Stimulated activated CD4-positive, alpha-beta T cell treated with anti-CD3 and anti-CD28 coated beads, Interleukin-4, amount 100 ng/mL, for 48 hours (primary cell): ENCODE measurements at regions not wholly inside any gene's neighbourhood (a gene's known extent, or its start where the extent isn't known, plus 50 kb on each side); places are given as distances from the start of the nearest gene placed in this dataset.

Experiments used
- DNase-seq, 2 donors: peaks; one replicate each; pipeline ENCODE4 v3.0.0-alpha.2; 2020; ENCODE audit warnings: low read depth in 2 of 2

DNA sequence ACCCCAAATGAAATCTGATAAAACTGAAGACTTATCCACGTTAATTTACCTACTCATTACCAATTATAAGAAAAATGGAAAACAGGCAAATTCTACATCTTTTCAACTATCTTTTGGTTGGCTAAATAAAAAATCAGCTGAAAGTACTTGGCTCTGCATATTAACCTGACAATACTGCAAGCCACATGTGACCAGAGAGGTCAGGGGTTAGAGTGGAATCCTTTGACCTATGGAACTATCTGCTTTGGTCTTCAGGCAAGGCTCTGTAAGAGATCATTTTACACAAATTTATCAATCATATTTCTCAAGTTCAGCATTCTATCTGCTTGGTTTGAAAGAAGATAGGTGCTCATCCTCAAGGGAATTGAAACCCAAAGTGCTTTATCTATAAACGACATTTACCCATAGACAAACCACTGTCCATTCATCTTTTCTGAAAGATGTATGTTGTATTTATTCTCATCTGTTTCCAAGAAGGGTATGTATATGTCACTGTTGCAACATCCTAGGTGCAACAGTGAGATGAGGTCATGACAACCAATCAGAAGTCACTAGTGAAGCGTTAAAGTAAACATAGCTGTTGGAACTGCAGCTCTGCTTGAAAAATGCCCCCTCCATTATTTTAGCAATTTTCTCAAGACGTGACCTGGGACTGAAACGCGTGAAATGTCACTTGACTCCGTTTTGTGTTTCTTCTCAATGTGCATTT lies 144.9 kb upstream of the POU5F2 start:
- DNase-seq: no peak

DNA sequence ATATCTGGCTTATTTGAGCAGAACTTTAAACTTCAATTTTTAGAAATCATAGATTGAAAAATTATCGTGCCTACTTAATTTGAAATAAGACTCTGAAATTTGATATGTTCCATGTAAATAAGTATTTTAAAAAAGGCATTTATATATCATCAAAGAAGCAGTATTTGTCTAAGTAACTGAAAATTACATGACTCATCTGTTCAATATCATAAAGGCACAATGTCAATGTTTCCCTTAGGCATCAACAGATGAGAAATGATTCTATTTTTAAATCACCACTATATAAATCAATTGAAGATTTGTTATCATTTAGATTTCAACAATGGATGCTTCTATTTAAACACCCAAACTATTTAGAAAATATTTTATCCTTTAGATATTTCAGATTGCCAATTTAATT lies 142.9 kb upstream of the POU5F2 start:
- no peak for DNase-seq

DNA sequence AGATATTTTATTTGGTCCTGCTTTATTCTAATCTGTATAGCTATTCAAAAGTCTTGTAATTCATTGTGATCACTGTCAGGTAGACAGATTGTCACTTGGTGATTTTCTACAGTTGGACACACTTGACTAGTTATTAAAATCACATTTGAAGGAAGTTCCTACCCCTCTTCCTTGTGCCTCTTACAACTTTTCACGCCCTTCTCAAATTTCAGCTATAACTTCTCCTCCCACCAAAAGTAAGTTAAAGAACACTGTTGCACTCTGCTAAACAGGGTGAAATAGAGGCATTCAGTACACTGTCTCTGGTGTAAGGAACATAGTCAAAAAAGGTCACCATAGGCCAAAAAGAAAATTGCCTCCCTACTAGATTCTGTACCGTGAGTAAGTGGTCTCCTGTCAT lies 142.1 kb upstream of the POU5F2 start:
- DNase-seq: no peak

DNA sequence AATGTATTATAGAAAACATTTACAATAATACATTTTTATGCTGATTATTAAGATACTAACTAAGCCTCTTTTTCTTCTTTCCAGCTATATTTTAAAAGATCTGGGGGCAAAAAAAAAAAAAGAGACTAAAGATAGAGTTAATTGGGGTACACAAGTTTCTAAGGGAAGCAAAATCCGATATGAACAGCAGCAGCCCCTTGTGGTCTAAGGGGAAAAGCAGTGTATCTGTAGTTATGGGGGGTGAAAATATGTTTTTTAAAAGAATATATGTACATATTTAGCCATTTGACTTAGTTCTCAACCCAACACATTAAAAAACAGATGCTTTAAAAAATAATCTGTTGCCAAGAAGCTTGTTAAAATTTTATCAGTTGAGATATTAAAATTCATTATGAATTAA lies 134.3 kb upstream of the POU5F2 start:
- no peak for DNase-seq

DNA sequence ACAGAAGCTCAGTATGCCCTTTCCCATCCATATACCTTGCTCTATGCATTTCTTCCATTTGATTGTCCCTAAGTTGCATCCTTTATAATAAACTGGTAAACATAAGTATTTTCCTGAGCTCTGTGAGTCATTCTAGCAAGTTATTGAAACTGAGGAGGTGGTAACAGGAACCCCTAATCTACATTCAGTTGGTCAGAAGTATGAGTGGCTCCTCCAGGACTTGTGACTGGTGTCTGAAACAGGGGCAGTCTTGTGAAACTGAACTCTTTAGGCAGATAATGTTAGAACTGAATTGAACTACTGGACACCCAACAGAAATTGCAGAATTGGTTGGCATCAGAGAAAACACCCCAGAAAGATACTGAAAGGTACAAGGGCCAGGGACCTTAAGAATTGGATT lies 133.1 kb upstream of the POU5F2 start:
- no peak for DNase-seq

DNA sequence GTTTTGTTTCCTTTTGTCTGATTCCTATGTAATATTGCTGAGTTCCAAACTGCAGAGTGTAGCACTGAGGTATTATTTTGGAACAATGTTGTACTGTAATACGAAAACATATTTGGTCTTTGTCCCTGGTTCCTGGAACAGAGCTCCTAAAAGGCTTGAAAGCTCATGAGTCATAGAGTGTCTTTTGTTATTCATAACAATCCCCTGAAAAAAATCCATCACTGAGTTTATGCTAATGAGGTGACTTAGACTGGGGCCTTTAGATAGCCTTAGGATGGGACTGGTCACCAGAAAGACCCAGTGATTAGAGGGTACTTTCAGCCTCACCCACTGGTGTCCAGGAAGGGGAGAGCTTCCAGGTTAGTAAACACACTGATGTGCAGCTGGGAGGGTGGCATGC lies 132.7 kb upstream of the POU5F2 start:
- no peak for DNase-seq

DNA sequence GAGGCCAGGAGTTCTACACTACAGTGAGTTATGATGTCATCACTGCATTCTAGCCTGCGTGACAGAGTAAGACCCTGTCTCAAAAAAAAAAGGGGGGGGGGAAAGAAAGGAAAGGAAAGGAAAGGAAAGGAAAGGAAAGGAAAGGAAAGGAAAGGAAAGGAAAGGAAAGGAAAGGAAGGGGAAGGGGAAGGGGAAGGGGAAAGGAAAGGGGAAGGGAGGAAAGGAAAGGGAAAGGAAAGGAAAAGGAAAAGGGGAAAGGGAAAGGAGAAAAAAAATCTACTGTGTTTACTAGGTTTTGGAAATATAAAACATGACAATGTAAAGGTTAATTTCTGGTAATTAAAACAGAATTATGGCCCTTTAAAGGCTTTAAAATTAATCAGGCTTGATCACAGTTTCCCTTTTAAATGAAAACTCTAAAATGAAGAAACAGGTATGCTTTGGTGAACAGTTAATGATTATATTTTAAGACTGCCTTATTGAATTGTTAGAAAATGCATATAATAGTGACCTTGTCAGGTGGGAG lies 131.9 kb upstream of the POU5F2 start:
- DNase-seq: no peak

DNA sequence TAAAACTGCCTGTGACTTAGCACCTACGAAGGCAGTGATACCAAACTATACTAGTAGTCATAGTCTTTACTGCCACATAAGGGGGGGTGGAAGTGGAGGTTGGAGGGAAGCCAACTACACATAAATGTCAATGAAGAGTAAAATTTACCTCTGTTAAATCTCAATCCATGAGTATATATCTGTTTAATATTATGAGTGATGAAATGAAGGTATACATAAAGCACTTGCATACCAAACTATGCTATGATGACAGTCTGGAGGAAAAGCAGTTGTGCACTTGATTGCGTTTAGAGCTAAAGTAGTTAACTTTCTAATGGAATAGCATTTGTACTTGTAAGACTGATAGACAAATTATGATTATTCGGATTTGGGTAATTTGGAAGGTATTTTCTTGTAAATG lies 129.2 kb upstream of the POU5F2 start:
- no peak for DNase-seq

DNA sequence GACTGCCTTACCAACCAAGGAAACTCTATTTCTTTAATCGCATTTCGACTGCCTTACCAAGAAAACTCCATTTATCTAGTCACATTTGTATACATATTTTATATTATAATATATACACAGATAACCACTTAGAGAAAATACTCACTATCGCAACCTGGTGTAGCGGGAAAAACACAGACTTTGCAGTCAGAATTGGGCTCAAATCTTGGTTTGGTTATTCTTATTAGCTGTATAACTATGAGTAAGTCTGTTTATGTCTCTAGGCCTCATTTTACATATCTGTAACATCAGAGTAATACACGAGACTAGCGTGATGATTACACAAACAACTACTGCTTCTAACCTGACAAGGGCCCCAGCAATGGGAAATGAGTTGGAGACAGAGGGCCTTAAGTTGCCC lies 127.5 kb upstream of the POU5F2 start:
- no peak for DNase-seq

DNA sequence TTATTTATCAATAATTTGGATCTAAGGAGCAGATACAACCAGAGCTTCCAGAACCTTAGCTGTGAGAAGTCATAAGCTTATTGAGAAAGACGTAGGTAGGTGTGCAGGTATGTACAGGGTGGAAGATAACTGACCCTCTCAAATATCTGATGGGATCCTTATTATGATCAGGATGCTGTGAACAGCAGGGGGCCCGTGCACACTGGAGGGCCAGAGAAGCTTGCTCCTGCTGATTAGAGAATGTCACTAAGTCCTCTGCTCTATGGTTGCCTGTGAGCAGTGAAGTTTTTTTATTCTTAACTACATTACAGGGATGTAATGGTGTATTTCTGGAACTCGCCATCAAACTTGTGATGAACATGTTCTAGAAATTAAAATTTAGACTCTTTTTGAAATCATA lies 108.9 kb upstream of the POU5F2 start:
- DNase-seq: no peak

DNA sequence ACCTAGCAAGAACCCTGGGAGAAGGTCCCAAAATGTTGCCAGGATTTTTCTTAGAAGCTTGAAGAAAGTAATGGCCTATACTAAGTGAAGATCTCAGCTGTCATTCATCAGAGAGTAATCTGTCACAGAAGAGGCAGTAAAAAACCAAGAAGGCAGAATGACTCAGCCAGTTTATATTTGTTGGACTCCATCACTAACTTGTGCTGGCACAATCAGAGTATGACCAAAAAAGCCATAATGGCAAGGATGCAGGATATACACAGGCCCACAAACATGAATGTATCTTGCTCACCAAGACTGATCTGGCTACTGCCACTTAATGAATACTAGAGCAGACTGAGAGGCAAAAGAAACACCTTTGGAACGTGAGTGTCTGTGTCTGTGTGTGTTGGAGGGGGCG lies 104.0 kb upstream of the POU5F2 start:
- DNase-seq: no peak

DNA sequence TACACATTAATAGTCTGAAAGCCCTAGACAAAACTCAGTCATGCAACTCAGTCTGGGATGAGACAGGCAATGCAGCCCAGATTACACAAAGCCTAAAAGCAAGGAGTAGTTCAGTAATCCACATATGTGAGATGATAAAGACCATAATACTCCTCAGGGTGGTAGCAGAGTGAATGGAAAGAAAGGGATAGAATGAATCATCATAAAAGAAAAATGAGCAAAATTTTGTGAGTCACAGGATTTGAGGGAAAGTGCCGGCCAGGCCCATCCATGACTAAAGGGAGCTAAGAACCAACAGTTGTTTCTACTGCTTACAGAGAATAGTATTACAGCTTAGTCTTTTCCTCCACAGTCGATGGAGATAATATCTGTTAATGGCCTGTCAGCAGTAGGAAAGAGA lies 90.0 kb upstream of the POU5F2 start:
- no peak for DNase-seq

DNA sequence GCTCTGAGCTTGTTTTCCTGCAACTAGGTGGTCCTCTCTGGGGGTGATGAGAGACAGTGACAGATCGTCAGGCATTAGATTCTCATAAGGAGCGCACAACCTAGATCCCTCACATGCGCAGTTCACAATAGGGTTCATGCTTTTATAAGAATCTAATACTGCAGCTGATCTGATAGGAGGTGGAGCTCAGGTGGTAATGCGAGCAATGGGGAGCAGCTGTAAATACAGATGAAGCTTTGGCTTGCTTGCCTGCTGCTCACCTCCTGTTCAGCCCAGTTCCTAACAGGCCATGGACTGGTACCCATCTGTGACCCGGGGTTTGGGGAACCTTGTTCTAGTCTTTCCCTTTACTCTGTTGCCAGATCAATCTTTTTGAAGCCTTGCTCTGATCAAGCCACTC lies 89.5 kb upstream of the POU5F2 start:
- DNase-seq: no peak

DNA sequence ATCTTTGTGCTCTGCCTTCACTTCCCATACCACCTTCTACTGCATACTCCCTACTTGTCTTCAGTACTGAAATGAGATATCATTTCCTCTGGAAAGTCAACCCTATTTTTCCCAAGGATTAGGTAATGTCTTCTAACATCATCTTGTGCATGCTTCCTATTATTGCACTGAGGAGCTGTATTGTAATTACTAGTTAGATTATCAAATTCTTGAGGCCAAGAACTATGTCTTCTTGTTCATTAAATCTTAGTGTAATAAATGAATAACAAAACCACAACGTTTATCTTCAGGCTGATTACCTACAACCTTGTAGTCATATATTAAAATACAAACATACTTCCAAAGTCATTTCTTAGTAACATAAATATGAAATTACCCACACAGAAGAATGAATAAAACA lies 87.9 kb upstream of the POU5F2 start:
- no peak for DNase-seq

DNA sequence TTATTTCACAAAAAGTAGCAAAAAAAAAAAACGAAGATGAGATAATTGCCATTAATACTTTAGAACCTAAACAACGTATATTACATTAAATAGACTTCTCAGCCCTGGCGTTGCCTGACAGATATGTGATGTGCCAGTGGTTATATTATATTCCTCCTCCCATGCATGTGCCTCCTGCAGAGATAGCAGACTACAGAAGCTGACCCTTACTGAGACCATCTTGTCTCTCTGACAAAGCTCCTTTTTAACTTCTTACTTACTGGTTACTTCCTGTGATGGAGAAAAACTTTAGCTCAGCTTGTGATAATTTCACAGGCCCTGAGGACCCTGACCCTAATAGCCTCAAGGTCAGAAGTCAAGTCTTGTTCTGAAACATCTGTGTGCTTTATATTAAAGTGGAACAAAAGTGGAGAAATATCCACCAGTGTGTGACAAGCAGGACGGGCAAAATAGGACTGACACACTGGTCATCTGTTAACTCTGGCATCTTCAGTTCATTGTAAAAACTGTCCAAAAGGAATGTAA lies 80.6 kb upstream of the POU5F2 start:
- no peak for DNase-seq

DNA sequence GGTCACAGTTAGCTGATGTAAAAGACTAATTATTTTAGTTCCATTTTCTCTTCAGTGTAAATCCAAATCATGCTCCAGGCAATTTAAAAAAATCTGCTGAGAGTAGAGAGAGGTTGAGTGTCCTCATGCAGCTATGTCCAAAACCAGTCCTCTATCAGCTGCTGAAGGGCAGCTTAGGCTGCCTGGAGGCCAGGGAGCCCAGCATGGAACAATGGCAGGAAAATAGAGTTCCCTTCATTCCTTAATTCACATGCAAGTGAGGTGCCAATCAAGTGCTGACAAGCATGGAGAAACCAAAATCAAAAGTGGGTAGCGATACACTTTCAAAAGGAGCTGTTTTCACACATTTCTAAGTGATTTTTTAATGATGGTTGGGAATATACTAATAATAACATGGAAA lies 78.3 kb upstream of the POU5F2 start:
- DNase-seq: no peak

DNA sequence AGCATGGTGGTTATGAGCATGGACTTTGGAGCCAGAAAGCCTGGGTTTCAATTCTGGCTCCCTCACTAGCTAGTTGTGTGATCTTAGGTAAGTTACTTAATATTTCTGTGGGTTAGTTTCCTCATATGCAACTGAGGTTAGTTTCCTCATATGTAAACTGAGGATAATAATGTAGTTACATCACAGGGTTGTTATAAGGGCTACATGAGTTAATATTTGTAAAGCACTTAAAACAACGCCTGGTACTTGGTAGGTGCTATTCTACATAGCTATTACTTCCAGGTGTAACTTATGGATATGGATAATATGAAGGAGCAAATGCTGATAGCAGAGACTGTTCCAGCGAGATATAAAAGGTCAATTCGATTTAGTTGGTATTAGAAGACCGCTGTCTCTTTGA lies 69.4 kb upstream of the POU5F2 start:
- no peak for DNase-seq

DNA sequence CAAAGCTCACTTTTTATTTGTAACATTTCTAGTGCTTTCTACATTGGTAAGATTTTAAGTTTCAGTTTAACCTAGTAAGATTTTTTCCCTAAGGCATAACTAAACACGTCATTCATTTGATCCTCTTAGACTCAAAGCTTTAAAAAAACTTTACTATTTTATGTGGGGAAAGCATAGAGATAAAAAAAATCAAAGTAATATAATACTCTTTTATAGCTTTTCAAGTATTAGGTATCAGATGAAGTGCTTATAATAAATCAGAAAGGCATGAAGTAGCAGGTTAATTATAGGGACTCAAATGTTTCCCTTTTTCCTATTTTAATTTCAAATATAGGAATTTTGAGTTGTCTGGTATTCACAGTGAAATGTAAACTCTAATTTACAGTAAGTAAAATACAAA lies 68.0 kb upstream of the POU5F2 start:
- DNase-seq: no peak

DNA sequence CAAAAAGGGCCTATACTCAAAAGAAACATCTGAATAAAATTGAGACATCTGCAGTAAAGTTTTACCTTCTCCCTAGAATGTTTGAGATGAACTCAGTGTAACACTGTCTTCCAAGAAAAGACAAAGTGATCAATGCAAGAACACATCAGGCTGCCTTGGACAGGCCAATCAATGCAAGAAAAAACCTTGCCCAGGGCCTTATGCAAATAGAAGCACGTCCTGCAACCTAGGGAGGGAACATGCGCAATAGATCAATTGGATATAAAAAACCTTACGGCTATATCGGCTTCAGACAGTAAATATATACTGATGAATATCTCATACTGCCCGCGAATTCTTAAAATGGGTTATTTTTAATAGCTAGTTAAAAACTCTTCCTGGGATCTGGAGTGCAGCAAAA lies 66.4 kb upstream of the POU5F2 start:
- DNase-seq: no peak

DNA sequence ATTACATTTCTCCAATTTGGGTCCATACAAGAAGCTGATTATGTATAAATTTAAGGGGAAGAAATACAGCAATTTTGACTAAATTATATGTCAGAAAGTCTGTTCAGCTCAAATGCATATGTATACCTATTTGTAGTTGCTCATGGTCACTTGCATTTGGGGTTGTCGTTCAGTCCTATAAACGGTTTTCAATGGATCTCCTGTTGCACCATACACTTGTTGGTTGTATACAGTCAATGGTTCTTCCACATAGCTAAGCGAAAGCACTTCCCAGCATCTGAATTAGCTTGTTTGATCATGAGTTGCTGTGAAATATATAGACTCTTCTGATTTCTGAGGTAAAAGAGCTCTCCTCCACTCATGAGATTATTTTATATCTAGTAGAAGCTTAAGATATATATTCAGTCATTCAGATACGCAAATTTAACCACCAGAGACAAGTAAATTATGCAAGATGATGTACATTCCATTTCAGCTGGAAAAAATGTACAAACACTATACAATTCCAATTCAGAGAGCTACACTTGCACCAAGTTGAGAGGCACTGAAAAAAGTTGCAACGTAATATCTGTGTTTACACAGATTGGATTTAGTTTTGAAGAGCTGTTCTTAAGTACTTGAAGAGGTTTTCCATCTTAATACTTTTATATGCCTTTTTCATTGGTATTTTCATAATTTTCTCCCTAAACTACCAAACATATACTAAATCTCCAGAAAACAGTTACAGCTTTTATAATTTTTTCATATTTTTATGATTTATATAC lies 64.4 kb upstream of the POU5F2 start:
- DNase-seq: no peak

DNA sequence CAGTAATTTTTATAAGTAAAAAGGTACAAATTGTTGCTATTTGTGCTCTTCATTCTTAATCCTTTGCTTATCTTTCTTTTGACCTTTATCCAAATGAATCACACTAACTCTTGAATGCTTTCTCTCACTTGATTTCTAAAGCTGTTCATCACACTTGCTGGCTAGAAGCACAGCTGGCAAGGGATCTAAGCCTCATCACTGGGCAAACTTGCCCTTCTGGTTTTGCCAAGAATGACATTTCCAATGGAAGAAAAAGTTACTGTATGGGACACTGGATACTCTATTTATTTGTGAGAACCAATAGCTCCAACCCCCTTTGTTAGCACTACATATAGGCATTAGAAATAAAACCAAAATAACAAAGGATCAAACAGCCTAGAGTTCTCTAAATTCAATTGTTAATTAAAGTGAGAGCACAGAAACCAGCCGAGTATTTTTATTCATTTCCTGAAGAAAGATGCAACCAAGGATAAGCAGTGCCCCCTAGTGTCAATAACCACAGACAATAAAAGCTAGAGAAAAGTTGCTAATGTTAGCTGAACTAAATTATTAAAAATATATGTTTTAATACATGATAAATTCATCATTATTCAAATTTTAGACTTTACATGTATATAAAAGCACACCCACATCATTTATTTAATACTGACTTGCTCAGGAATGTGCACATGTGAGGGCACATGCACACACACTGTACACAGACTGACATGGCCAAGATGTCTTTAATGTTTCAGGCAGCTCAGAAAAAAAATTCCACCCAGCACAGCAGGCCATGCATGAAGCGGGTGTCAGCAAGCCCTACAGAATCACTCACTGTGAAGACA lies 59.8 kb upstream of the POU5F2 start:
- DNase-seq: peak in 1 of 2 donors; percentile 2

DNA sequence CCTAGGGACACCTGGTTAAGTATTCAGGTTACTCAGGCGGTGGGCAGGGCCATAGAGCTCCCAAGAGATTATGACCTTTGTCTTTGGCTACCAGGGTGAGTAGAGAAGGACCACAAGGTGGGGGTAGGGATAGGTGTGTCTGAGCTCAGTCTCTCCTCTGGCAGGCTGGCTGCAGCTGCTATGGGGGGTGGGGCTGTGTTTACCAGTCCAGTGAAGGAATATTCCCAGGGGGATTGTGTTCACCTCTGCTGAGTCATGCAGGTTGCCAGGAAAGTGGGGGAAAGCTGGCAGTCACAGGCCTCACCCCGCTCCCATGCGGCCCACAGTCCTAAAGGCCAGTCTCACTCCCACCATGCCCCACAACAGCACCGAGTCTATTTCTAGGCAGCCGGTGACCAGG lies 53.6 kb upstream of the POU5F2 start:
- no peak for DNase-seq
